Germinal center (tissue), 1 donor: ENCODE measurements at regions not wholly inside any gene's neighbourhood (a gene's known extent, or its start where the extent isn't known, plus 50 kb on each side); places are given as distances from the start of the nearest gene placed in this dataset.
"Not testable (repeated sequence)": the region's sequence is repeated elsewhere in the genome, so short reads cannot be mapped to it uniquely, and the experiment has no call there.

Source experiments
- DNase-seq: peaks from one replicate; pipeline ENCODE4 v3.0.0; 2012; ENCODE audit warnings: mixed read lengths, low spot score

GRCh38 chr3:117003501-117003900 is 293.9 kb downstream of the TUSC7 start:
- no peak for DNase-seq

DNA sequence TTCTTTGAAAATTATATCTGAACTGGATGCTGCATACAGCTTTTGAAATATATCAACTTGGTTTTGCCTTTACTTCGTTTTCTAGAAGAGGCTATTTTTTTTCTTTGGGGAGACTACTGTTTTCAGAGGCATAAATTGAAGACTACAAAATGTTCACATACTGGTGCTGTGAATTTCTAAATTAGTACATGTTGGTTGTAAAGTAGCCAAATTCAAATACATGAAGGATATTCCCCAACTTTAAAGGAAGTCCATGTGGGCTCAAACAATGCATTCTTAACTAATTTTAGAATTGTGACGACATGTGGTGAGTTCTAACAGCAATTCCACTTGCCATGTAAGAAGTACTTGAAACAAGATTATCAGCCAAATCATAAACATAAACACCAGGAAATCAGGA is 295.7 kb downstream of the TUSC7 start:
- no peak for DNase-seq

GRCh38 chr3:117005911-117006522 is 296.4 kb downstream of the TUSC7 start:
- DNase-seq: no peak

DNA sequence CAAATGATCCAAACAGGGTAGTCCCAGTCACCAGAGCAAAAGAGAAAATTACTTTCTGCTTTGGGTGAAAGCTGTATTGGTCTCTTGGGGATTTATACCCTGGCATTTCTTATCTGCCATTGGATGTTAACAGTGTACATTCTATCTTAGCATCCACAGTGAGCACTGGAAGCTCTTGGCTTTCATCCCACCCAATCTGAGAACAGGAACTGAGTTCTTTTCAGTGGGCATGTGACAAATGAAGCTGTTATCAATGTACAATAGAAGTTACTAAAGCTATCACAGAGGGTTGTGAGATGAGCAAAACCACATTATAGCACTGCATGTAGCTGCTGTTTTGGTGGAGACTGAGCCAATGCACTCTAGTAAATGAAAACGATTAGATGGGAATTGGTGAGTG is 300.7 kb downstream of the TUSC7 start:
- DNase-seq: no peak

- DNase-seq: no peak
These were observed 302.2 kb downstream of the TUSC7 start for GRCh38 chr3:117011687-117012250.

- DNase-seq: no peak
These were observed 306.8 kb downstream of the TUSC7 start for GRCh38 chr3:117016378-117016777.

- DNase-seq: no peak
These were observed 307.7 kb downstream of the TUSC7 start for GRCh38 chr3:117017135-117017894.

DNA sequence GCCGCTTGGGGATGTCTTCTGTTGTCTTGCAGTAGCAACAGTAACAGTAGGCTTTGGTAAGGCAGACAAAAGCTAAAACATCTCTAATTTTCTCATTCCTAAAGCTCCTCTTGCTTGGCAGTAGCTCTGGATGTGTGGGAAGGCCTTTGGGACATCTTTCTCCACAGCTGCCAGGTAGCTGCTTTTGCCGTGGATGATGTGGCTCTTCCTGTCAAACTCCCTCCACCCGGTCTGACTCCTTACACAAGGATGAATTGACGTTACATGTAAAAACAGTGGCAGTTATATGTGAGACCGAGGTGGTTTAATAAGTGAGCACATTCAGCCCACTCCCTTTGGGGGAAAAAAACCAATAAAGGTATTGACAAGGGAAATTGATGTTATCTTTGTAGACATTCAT is 309.1 kb downstream of the TUSC7 start:
- DNase-seq: no peak

DNA sequence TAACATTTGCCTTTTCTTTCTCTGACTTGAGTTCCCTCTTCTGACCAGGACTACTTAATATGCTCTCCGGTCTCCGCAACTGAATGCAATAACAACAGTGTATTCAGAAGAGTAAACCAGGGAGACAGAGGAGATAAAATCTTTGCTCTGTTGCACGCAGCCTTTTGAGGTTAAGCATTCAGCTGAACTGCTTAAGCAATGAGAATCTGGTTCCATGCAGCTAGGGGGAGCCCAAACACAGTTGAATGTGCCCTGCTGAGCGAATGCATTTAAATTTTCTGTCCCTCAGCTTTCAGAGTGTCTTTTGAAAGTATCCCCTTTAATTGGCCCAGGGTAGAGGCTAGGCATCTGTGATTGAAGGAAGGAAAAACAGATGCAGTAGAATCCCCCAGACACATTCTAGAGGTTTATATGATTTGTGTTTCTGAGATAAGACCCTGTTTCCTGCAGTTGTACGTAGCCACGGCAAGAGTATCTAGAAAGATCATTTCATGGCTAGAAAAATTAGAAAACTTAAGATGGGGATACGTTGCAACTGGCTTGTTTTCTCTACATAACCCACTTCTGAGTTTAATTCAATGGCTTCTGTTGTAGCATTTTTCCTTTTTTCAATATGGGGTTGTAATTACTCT is 309.6 kb downstream of the TUSC7 start:
- peak; percentile 13 for DNase-seq

- no peak for DNase-seq
These were observed 316.8 kb downstream of the TUSC7 start for GRCh38 chr3:117026401-117026800.

GRCh38 chr3:117035745-117036144 is 326.2 kb downstream of the TUSC7 start:
- no peak for DNase-seq

DNA sequence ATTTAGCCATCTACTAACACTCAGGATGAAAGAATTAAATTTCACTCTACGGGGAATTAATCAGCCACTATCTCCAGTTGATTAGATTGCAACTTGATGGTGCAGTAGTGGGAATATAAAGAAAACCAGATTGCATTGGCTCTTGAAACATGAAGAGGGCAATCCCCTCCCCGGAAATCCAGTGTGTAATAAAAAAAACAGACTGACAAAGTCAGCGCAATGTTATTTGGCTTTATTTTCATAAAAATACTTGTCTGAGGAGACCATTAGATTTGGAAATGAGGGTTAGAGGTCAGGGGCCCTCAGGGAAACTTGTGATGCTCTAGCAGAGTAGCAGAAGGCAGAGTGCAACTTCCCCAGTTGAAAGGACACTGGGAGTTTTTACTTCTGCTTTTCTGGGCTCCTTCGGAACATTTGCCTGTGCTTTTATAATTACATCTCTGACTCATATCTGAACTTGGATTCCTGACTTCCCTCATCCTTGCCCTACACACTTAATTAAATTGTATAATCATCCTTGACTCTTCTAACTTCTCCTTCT is 326.8 kb downstream of the TUSC7 start:
- peak; percentile 15 for DNase-seq

DNA sequence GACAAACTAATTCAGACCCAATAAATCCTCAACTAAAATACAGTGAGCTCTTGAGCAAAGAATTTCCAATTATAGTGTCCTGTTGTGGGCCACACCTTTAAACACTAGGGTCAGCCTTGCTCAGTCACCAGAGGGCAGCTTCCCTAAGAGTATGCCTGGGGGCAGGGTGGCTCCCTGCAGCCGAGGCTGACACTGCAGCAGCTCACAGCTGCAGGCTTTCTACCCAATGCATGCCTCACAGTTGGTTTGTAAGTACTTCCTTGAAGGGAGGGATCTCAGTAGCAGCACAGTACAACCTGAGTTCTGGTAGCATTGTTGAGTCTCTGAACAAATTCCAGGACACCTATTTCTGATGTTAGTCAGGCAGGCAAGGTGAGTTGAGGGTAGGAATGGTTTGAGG is 335.6 kb downstream of the TUSC7 start:
- DNase-seq: no peak

GRCh38 chr3:117047951-117048705 is 338.5 kb downstream of the TUSC7 start:
- DNase-seq: no peak

- DNase-seq: no peak
These were observed 342.8 kb downstream of the TUSC7 start for GRCh38 chr3:117052395-117052794.

GRCh38 chr3:117054556-117054955 is 345.0 kb downstream of the TUSC7 start:
- DNase-seq: no peak

- DNase-seq: not testable (repeated sequence)
These were observed 347.4 kb downstream of the TUSC7 start for GRCh38 chr3:117056946-117057345.

GRCh38 chr3:117059067-117059955 is 349.7 kb downstream of the TUSC7 start:
- DNase-seq: no peak

GRCh38 chr3:117059956-117060270 is 350.3 kb downstream of the TUSC7 start:
- DNase-seq: no peak

DNA sequence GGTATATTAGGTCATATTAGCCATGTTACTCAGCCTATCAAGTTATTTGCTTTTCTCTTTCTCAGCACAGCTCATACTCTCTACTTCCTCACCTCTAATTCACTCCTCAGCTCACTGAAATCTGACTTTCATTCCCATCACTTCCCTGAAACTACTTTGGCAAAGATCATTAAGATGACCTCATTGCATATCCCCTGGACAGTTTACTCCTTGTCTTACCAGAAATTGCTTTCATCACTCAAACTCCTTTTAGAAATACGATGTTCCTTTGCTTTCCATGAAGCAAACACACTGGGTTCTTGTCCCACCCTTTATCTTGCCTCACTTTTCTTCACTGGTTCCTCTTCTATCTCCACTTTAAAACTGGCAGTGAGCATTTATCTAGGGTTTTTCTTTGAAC is 354.4 kb downstream of the TUSC7 start:
- no peak for DNase-seq

DNA sequence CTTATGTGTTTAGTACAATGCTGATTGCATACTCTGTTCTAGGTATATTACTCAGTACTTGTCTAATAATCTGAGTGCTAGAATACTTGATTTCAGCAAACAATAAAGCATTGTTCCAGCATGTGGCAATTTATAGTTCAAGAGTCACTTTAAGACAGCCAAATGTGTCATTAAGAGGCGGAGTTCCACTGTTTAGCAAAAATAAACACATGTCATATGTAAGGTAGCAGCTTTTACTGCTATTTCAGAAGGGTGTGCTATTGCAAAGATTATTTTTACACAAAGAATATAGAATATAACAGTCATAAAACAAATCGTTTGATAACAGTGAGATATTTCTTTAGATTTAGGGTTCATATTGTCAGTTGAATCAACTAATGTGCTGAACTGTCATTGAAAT is 358.7 kb downstream of the TUSC7 start:
- no peak for DNase-seq
